Heart left ventricle (tissue), 16 donors: ENCODE measurements at regions not wholly inside any gene's neighbourhood (a gene's known extent, or its start where the extent isn't known, plus 50 kb on each side); places are given as distances from the start of the nearest gene placed in this dataset.

Experiments
- ATAC-seq, 4 donors: fragments of 200-7000 bp; cut with Tn5 transposase; one replicate each; pipeline ENCODE4 v1.9.1; 2020 to 2022; ENCODE audit warnings: moderate library complexity in 4 of 4, mild to moderate bottlenecking in 3 of 4, moderate number of reproducible peaks in 1 of 4
- DNase-seq, 5 donors: peaks; one replicate each; pipeline ENCODE4 v3.0.0-alpha.2; 2020
- H3K27ac ChIP-seq, 12 donors: fragments of 200-600 bp; sonication (generic) in 4 of 12; one replicate each; pipeline versions ENCODE4 v1.5.0 to v1.8.0; 2016 to 2022; ENCODE audit warnings: mild to moderate bottlenecking in 2 of 12
- H3K27me3 ChIP-seq, 9 donors: fragments of 200-600 bp; sonication (generic) in 2 of 9; one replicate each; pipeline versions ENCODE4 v1.5.1 to v1.8.0; 2016 to 2022; ENCODE audit warnings: mild to moderate bottlenecking in 3 of 9
- H3K36me3 ChIP-seq, 9 donors: fragments of 200-600 bp; sonication (generic) in 2 of 9; one replicate each; pipeline versions ENCODE4 v1.5.0 to v1.8.0; 2018 to 2022; ENCODE audit warnings: mild to moderate bottlenecking in 2 of 9
- H3K4me1 ChIP-seq, 12 donors: fragments of 200-600 bp; sonication (generic) in 4 of 12; one replicate each; pipeline versions ENCODE4 v1.5.0 to v1.8.0; 2016 to 2022; ENCODE audit warnings: mild to moderate bottlenecking in 3 of 12
- H3K4me3 ChIP-seq, 12 donors: fragments of 200-600 bp; sonication (generic) in 4 of 12; one replicate each; pipeline versions ENCODE4 v1.5.0 to v1.8.0; 2017 to 2022; ENCODE audit warnings: mild to moderate bottlenecking in 9 of 12, moderate library complexity in 4 of 12
- H3K9me3 ChIP-seq, 12 donors: fragments of 200-600 bp; sonication (generic) in 4 of 12; one replicate each; pipeline versions ENCODE4 v1.5.0 to v1.8.0; 2016 to 2022; ENCODE audit warnings: mild to moderate bottlenecking in 1 of 12
- POLR2A ChIP-seq, 2 donors: fragments of 450-650 bp; IDR thresholded peaks; one replicate each; pipeline ENCODE4 v1.6.1; 2017; ENCODE audit warnings: antibody characterized with exemption in 2 of 2, mild to moderate bottlenecking in 2 of 2, moderate library complexity in 2 of 2
- WGBS, 4 donors: extraction: QIAGEN DNeasy Blood & Tissue Kit in 2 of 4; methylation state at CpG; one replicate each; pipeline versions ENCODE4 v1.1.5 to v1.1.7; 2013 to 2018; 5-methylcytosine and 5-hydroxymethylcytosine counted together
- intact Hi-C, 10 donors: fragments of 100-400 bp; cut with DNase I; formaldehyde crosslinking; loops; one replicate each; pipeline versions ENCODE4 v1.11.1 to v1.14.2; 2022
- TF ChIP-seq, protein P1 (sequence below), 12 donors: fragments of 200-600 bp; sonication (generic) in 4 of 12; IDR thresholded peaks; one replicate each; pipeline versions ENCODE4 v1.5.0 to v1.8.0; 2018 to 2022; ENCODE audit warnings: antibody characterized with exemption in 12 of 12, mild to moderate bottlenecking in 5 of 12
- donor health status: ischemic (EF 13 %, LVEDD 7.1; RV severe dilation, severe dysfunction).
- donor health status: healthy with polysubstance abuse.
- donor health status: DM: no; HTN: yes; CAD: no.
- donor health status: DM: no; HTN: no; CAD: no.
- donor health status: ischemic (EF 25% LVEDD 6.9; RV normal size, moderate dysfunction).
- donor health status: ischemic (EF 25% LVEDD 5.7; RV mildly dilated, moderate dysfunction).
- donor health status: healthy.
- donor health status: DM: yes; HTN: yes; CAD: no.
- donor health status: ischemic (EF 35%, LVEDD 5.7; RV mildly dilated, moderate dysfunction).
- donor health status: nonischemic (EF 11% LVEDD 7.7; RV severe dilation, severe dysfunction).
- donor health status: DM: yes; HTN: yes; CAD: no.
- donor health status: PGD.
- donor health status: ischemic (EF 29% LVEDD 5.4; RV normal size, mild dysfunction).
- donor health status: nonischemic (EF 23%, LVEDD 6.1; RV moderate dilation, normal function).

DNA sequence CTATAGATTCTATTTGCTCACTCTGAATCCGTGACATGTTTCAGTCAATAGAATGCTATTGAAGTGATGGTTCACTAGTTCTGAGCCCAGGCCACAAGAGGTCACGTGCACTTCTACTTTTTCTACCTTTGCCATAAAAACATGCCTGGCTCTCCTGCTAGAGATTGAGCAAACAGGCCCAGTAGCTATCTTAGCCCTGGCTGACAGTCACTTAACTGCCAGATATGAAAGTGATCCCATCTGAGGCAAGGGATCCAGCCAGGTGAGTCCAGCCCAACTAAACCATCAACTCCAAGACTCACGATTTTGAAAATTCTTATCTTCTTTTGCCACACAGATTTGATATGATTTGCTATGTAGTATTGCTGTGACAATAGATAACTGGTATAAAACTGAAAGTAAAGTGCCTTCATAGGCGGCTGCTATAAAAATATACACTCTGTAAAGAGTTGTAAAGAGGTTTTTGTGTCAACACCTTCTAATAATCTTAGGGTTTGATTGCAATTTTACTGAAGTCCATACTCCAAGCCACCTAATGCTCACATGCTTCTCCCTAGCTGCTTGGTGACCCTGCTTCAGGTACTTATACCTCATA, 937.7 kb upstream of the SOX9 start:
- WGBS, 4 donors = 75 to 81% (median 79%) methylated on average over 4 of the region's 4 CpGs
- intact Hi-C loops = no loop called here
- H3K27me3 ChIP-seq = no peaks in the 10 kb centered on the region
- H3K36me3 ChIP-seq = no peaks in the 10 kb centered on the region
- no peaks in the 10 kb centered on the region for H3K4me1 ChIP-seq
- TF ChIP-seq, protein P1, sequence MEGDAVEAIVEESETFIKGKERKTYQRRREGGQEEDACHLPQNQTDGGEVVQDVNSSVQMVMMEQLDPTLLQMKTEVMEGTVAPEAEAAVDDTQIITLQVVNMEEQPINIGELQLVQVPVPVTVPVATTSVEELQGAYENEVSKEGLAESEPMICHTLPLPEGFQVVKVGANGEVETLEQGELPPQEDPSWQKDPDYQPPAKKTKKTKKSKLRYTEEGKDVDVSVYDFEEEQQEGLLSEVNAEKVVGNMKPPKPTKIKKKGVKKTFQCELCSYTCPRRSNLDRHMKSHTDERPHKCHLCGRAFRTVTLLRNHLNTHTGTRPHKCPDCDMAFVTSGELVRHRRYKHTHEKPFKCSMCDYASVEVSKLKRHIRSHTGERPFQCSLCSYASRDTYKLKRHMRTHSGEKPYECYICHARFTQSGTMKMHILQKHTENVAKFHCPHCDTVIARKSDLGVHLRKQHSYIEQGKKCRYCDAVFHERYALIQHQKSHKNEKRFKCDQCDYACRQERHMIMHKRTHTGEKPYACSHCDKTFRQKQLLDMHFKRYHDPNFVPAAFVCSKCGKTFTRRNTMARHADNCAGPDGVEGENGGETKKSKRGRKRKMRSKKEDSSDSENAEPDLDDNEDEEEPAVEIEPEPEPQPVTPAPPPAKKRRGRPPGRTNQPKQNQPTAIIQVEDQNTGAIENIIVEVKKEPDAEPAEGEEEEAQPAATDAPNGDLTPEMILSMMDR (IDR thresholded peaks at IDR 0.05) = no peak
- no peak for TF ChIP-seq POLR2A (IDR thresholded peaks at IDR 0.05)
- H3K27ac ChIP-seq = no peak overlapping the region
- no peak for DNase-seq
- H3K4me3 ChIP-seq = no peak overlapping the region
- no peak for ATAC-seq
- no peaks in the 10 kb centered on the region for H3K9me3 ChIP-seq

DNA sequence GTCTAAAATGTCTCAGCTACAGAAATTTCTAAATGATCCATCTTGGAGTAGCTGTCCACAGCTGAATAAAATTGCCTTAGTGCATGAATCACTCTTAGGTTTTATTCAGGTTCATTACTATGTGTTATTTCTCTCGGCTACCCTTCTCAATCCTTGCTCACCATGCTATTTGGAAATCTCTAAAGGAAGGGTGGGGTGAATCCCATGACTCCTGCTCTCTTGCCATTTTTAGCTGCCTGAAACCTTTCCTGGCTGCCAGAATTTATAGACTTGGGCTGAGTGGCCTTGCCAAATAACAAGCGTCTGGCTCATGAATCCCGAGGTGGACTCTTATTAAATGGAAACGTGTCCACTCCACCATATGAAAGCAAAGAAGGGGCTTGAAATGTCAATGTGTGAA, 936.1 kb upstream of the SOX9 start:
- no peaks in the 10 kb centered on the region for H3K36me3 ChIP-seq
- DNase-seq (peak in 4 of 5 donors; percentile 13 to 39 (median 26)), ATAC-seq (peak in 3 of 4 donors; percentile 75 to 88 (median 80))
- H3K27me3 ChIP-seq = no peaks in the 10 kb centered on the region
- no peak for TF ChIP-seq POLR2A (IDR thresholded peaks at IDR 0.05)
- TF ChIP-seq, protein P1 (IDR thresholded peaks at IDR 0.05) = no peak
- 50 to 64% (median 53%) methylated on average over 4 of the region's 4 CpGs for WGBS, 4 donors
- H3K4me3 ChIP-seq = no peak overlapping the region
- intact Hi-C loops = no loop called here
- no peaks in the 10 kb centered on the region for H3K9me3 ChIP-seq
- H3K4me1 ChIP-seq = no peaks in the 10 kb centered on the region
- no peak overlapping the region for H3K27ac ChIP-seq

DNA sequence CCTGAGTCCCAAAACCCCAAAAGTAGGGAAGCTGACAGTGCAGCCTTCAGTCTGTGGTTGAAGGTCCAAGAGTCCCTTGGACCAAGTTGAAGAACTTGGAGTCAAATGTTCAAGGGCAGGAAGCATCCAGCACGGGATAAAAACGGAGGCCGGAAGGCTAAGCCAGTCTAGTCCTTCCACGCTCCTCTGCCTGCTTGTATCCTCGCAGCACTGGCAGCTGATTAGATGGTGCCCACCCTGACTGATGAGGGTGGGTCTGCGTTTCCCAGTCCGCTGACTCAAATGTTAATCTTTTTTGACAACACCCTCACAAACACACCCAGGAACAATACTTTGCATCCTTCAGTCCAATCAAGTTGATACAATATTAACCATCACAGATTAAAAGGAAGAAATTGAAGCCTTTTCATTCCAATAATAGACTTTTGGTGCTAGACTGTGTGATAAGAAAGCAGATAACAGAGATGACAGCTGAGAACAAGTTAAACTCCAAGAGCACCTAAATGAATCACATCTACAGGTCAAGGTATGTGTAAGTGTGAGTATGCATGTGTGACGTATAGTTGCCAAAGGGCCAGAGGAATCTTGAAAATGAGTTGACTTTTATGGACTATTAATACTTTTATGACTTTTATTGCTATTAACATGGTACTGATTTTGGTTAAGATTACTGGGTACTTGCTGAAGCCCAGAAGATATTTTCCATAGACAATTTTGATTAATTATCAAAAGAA, 933.5 kb upstream of the SOX9 start:
- Histone ChIP-seq H3K9me3 (no peaks in the 10 kb centered on the region), H3K4me3 (no peak overlapping the region), H3K4me1 (no peaks in the 10 kb centered on the region), H3K27me3 (no peaks in the 10 kb centered on the region), H3K27ac (no peak overlapping the region), H3K36me3 (no peaks in the 10 kb centered on the region)
- DNase-seq = no peak
- TF ChIP-seq, protein P1 (IDR thresholded peaks at IDR 0.05) = no peak
- TF ChIP-seq POLR2A (IDR thresholded peaks at IDR 0.05) = no peak
- ATAC-seq = no peak
- WGBS, 4 donors = 86 to 91% (median 89%) methylated on average over 8 of the region's 8 CpGs
- intact Hi-C loops = no loop called here

DNA sequence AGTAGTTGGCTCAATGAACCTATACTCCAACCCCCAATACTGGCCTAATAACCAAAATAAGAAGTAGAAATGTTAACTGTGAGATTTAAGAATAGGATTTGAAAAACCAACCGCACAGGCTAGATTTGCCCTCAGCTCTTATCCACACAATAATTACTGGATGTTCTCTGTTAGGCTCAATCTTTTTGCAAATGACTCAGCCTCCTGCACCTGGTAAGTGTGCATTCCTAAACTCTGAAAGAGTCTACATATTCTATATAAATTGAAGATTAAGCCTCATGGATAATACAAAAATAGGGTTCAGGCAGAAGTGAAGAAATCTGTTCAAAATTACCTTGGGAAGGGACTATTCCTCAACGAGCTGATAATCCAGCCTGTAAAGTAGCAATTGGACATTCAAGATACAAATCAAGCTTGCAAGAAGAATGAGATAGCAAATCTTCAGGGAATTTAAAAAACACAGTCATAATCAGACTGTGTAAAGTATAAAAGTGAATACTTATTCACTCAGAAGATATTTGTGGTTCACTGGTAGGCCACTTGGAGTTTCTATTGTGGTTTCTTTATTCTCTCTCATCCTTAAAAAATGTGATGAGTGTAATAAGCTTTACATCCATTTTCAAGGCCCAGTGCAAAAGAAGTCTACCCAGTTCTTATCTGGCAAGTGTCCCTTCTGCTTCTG, 931.9 kb upstream of the SOX9 start:
- Histone ChIP-seq H3K36me3 (no peaks in the 10 kb centered on the region), H3K4me3 (no peak overlapping the region), H3K9me3 (peaks cover 0 to 2% (median 0%) of the 10 kb centered on the region in 12 donors), H3K27ac (no peak overlapping the region), H3K27me3 (no peaks in the 10 kb centered on the region), H3K4me1 (no peaks in the 10 kb centered on the region)
- intact Hi-C loops = no loop called here
- DNase-seq = no peak
- TF ChIP-seq POLR2A (IDR thresholded peaks at IDR 0.05) = no peak
- TF ChIP-seq, protein P1 (IDR thresholded peaks at IDR 0.05) = no peak
- WGBS, 4 donors = 66 to 75% (median 69%) methylated on average over 2 of the region's 2 CpGs
- no peak for ATAC-seq
